ENCODE measurements at regions not wholly inside any gene's neighbourhood (a gene's known extent, or its start where the extent isn't known, plus 50 kb on each side); places are given as distances from the start of the nearest gene placed in this dataset.

DNA sequence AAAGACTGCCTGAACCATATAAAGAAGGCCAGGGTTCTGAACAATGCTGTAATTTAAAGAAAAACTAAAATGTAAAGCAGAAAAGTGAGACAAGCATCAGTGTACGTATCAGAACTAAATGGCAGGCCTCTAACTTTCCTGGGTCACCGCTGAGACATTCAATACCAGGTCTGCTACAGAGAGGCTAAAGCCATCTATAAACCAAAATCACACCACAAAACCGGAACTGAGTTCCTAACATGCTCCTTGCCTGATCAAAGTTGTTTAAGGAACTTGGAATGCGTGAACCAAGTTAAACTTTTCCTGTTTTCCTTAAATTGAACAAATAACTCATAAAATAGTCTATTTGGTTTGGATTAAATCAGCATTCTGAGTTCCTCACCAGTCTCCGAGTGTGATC lies 55.3 kb upstream of the TECRL start:
- TF ChIP-seq CTCF (IDR thresholded peaks at IDR 0.05) (no peak), POLR2AphosphoS5 (IDR thresholded peaks at IDR 0.05; ENCODE audit: low read depth, low read length) (no peak), SIN3A (IDR thresholded peaks at IDR 0.05; ENCODE audit: borderline replicate concordance, insufficient read depth, low read depth, low read length) (no peak), REST (IDR thresholded peaks at IDR 0.05; ENCODE audit: insufficient read depth in 1 of 2, low read depth in 2 of 2, low read length in 1 of 2) (no peak), TCF7L2 (IDR thresholded peaks at IDR 0.05; ENCODE audit: low read depth, low read length) (no peak)

Measured in Panc1 (cell line).